ENCODE measurements at regions not wholly inside any gene's neighbourhood (a gene's known extent, or its start where the extent isn't known, plus 50 kb on each side); places are given as distances from the start of the nearest gene placed in this dataset.

- H3K4me3 Mint-ChIP-seq, result no peak overlapping the region
- no peak overlapping the region for H3K27ac Mint-ChIP-seq (ENCODE audit: unreplicated experiment)
- no peaks in the 10 kb centered on the region for H3K27me3 Mint-ChIP-seq (ENCODE audit: low read depth)
- TF ChIP-seq CTCF (conservative IDR thresholded peaks at IDR 0.05), result no peak
- H3K9me3 Mint-ChIP-seq, result peaks cover 10% of the 10 kb centered on the region
- H3K4me1 Mint-ChIP-seq, result no peaks in the 10 kb centered on the region
- peaks cover 7% of the 10 kb centered on the region for H3K36me3 Mint-ChIP-seq (ENCODE audit: low read depth)
- no peak for DNase-seq (ENCODE audit: low read depth, low spot score)
These were observed 306.8 kb upstream of the FMN2 start for GRCh38 chr1:239784896-239785295.

GRCh38 chr1:239785576-239785975, 306.1 kb upstream of the FMN2 start:
- TF ChIP-seq CTCF (conservative IDR thresholded peaks at IDR 0.05), result no peak
- Mint-ChIP-seq H3K9me3 (peaks cover 10% of the 10 kb centered on the region), H3K27me3 (ENCODE audit: low read depth) (no peaks in the 10 kb centered on the region), H3K27ac (ENCODE audit: unreplicated experiment) (no peak overlapping the region), H3K4me3 (no peak overlapping the region), H3K4me1 (no peaks in the 10 kb centered on the region), H3K36me3 (ENCODE audit: low read depth) (peaks cover 7% of the 10 kb centered on the region)
- no peak for DNase-seq (ENCODE audit: low read depth, low spot score)

GRCh38 chr1:239786464-239786863, 305.2 kb upstream of the FMN2 start:
- H3K27me3 Mint-ChIP-seq (ENCODE audit: low read depth), result no peaks in the 10 kb centered on the region
- DNase-seq (ENCODE audit: low read depth, low spot score), result no peak
- H3K9me3 Mint-ChIP-seq, result peaks cover 6% of the 10 kb centered on the region
- H3K4me1 Mint-ChIP-seq, result no peaks in the 10 kb centered on the region
- H3K27ac Mint-ChIP-seq (ENCODE audit: unreplicated experiment), result no peak overlapping the region
- H3K4me3 Mint-ChIP-seq, result no peak overlapping the region
- H3K36me3 Mint-ChIP-seq (ENCODE audit: low read depth), result peaks cover 7% of the 10 kb centered on the region
- TF ChIP-seq CTCF (conservative IDR thresholded peaks at IDR 0.05), result no peak

GRCh38 chr1:239792157-239792556, 299.5 kb upstream of the FMN2 start:
- Mint-ChIP-seq H3K9me3 (peaks cover 5% of the 10 kb centered on the region), H3K27ac (ENCODE audit: unreplicated experiment) (no peak overlapping the region), H3K27me3 (ENCODE audit: low read depth) (no peaks in the 10 kb centered on the region), H3K4me1 (no peaks in the 10 kb centered on the region), H3K4me3 (no peak overlapping the region), H3K36me3 (ENCODE audit: low read depth) (peaks cover 5% of the 10 kb centered on the region)
- no peak for DNase-seq (ENCODE audit: low read depth, low spot score)
- no peak for TF ChIP-seq CTCF (conservative IDR thresholded peaks at IDR 0.05)

- H3K4me3 Mint-ChIP-seq, result no peak overlapping the region
- H3K36me3 Mint-ChIP-seq (ENCODE audit: low read depth), result no peaks in the 10 kb centered on the region
- H3K4me1 Mint-ChIP-seq, result no peaks in the 10 kb centered on the region
- no peak overlapping the region for H3K27ac Mint-ChIP-seq (ENCODE audit: unreplicated experiment)
- DNase-seq (ENCODE audit: low read depth, low spot score), result no peak
- TF ChIP-seq CTCF (conservative IDR thresholded peaks at IDR 0.05), result no peak
- no peaks in the 10 kb centered on the region for H3K9me3 Mint-ChIP-seq
- H3K27me3 Mint-ChIP-seq (ENCODE audit: low read depth), result no peaks in the 10 kb centered on the region
These were observed 296.4 kb upstream of the FMN2 start for GRCh38 chr1:239795304-239795703.

GRCh38 chr1:239799617-239800016, 292.1 kb upstream of the FMN2 start:
- H3K27me3 Mint-ChIP-seq (ENCODE audit: low read depth), result no peaks in the 10 kb centered on the region

More at GRCh38 chr1:239799617-239800016, 292.1 kb upstream of the FMN2 start:
- TF ChIP-seq CTCF (conservative IDR thresholded peaks at IDR 0.05), result no peak
- Mint-ChIP-seq H3K4me1 (no peaks in the 10 kb centered on the region), H3K27ac (ENCODE audit: unreplicated experiment) (no peak overlapping the region), H3K36me3 (ENCODE audit: low read depth) (no peaks in the 10 kb centered on the region), H3K4me3 (no peak overlapping the region), H3K9me3 (no peaks in the 10 kb centered on the region)
- DNase-seq (ENCODE audit: low read depth, low spot score), result no peak
